VCaP (cell line): ENCODE measurements at regions not wholly inside any gene's neighbourhood (a gene's known extent, or its start where the extent isn't known, plus 50 kb on each side); places are given as distances from the start of the nearest gene placed in this dataset.

Experiments
- H3K27ac ChIP-seq: fragments of 450-650 bp; 2 replicates; pipeline ENCODE4 v1.5.1; 2017
- CTCF ChIP-seq: fragments of 450-650 bp; conservative IDR thresholded peaks from 2 replicates; pipeline ENCODE4 v1.5.1; 2017; ENCODE audit warnings: mild to moderate bottlenecking, moderate library complexity

- TF ChIP-seq CTCF, result no peak
- no peak overlapping the region for H3K27ac ChIP-seq
Observed at GRCh38 chr13:89883893-89884448, 1463.5 kb upstream of the MIR17HG start.

GRCh38 chr13:89890806-89891205 is 1456.7 kb upstream of the MIR17HG start:
- H3K27ac ChIP-seq, result no peak overlapping the region
- TF ChIP-seq CTCF, result no peak

- TF ChIP-seq CTCF, result no peak
- no peak overlapping the region for H3K27ac ChIP-seq
Observed at GRCh38 chr13:89891416-89891815, 1456.1 kb upstream of the MIR17HG start.

GRCh38 chr13:89897681-89898080 is 1449.8 kb upstream of the MIR17HG start:
- no peak for TF ChIP-seq CTCF
- H3K27ac ChIP-seq, result no peak overlapping the region

GRCh38 chr13:89899302-89900103 is 1448.0 kb upstream of the MIR17HG start:
- no peak for TF ChIP-seq CTCF
- H3K27ac ChIP-seq, result no peak overlapping the region

- no peak overlapping the region for H3K27ac ChIP-seq
- no peak for TF ChIP-seq CTCF
Observed at GRCh38 chr13:89900104-89900765, 1447.3 kb upstream of the MIR17HG start.

- no peak overlapping the region for H3K27ac ChIP-seq
- TF ChIP-seq CTCF, result no peak
Observed at GRCh38 chr13:89902223-89902622, 1445.3 kb upstream of the MIR17HG start.
